GM23338 (cell line): ENCODE measurements at regions not wholly inside any gene's neighbourhood (a gene's known extent, or its start where the extent isn't known, plus 50 kb on each side); places are given as distances from the start of the nearest gene placed in this dataset.
"Not testable (repeated sequence)": the region's sequence is repeated elsewhere in the genome, so short reads cannot be mapped to it uniquely, and the experiment has no call there.

Source experiments
- CTCF ChIP-seq, 2 experiments: fragments of 200-600 bp in 1 of 2; sonication (generic) in 1 of 2; conservative IDR thresholded peaks; 2 replicates each; pipeline versions ENCODE4 v1.5.1 to v1.6.1; 2016 to 2017; ENCODE audit warnings: antibody characterized with exemption in 2 of 2, low read depth in 2 of 2, mild to moderate bottlenecking in 2 of 2, moderate library complexity in 1 of 2
- EZH2 ChIP-seq: fragments of 200-600 bp; sonication (generic); IDR thresholded peaks from one replicate; pipeline ENCODE4 v1.8.0; 2017; ENCODE audit warnings: antibody characterized with exemption, mild to moderate bottlenecking, low read depth; ENCODE audit not compliant: unreplicated experiment
- ZNF114 ChIP-seq: fragments of 250-450 bp; sonication (Bioruptor Pico); IDR thresholded peaks from 2 replicates; pipeline ENCODE4 v1.5.0; 2020; ENCODE audit warnings: mild to moderate bottlenecking, moderate library complexity

- not testable (repeated sequence) for TF ChIP-seq EZH2; CTCF (conservative IDR thresholded peaks at IDR 0.05; ENCODE audit: low read depth in 2 of 2); ZNF114 (CRISPR knock-in tag)
Observed at GRCh38 chr5:152741126-152741525, 336.0 kb upstream of the NMUR2 start.
